ENCODE measurements at regions not wholly inside any gene's neighbourhood (a gene's known extent, or its start where the extent isn't known, plus 50 kb on each side); places are given as distances from the start of the nearest gene placed in this dataset.

DNA sequence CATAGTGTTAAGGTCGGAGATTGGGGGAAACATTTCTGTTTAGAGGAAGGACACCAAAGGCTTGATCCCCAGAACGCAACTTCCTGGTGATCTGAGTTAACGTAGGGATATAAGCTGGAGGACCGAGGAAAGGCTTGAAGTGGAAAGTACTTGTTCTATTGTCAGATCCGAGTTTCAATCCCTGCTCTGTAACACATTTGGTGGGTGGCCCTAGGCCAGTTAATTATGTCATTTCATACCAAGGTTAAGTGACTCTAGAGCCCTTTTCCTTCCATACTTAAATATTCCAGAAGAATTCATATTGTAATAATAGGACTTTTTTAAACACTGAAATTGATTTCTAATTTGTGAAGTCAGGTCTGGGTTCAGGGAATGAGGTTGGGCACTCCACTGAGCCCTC lies 80.9 kb downstream of the RPLP1 start:
- DNase-seq = no peak
- H3K27me3 ChIP-seq (ENCODE audit: insufficient read depth, low read depth) = no peaks in the 10 kb centered on the region
- no peak overlapping the region for H3K4me2 ChIP-seq
- intact Hi-C loops (cut with micrococcal nuclease; ENCODE audit: unreplicated experiment) = no loop called here
- no peaks in the 10 kb centered on the region for H3K36me3 ChIP-seq (ENCODE audit: low read depth)
- POLR2A ChIA-PET (ENCODE audit: unreplicated experiment) = no interaction called here
- no peaks in the 10 kb centered on the region for H3K9me3 ChIP-seq (ENCODE audit: insufficient read depth, low read depth)
- no peak overlapping the region for H2AFZ ChIP-seq
- H3K9me2 ChIP-seq (ENCODE audit: insufficient read depth) = no peaks in the 10 kb centered on the region
- 0 out of 2 replicates have a peak, but pooled peaks cover 7% of the 10 kb centered on the region for H3K4me1 ChIP-seq (replicated peaks; ENCODE audit: insufficient read depth)
- H4K20me1 ChIP-seq (ENCODE audit: insufficient read depth) = no peaks in the 10 kb centered on the region
- no peak overlapping the region for H3K4me3 ChIP-seq
- TF ChIP-seq EZH2 (IDR thresholded peaks at IDR 0.05; ENCODE audit: low read depth) = no peak
- TF ChIP-seq CTCF (conservative IDR thresholded peaks at IDR 0.05) = no peak
- H3K79me2 ChIP-seq (ENCODE audit: low read depth) = no peaks in the 10 kb centered on the region
- CTCF ChIA-PET = no interaction called here
- no TSS peak for BruUV-seq (replicated peaks)
- H3F3A ChIP-seq (ENCODE audit: insufficient read depth, low read depth) = no peaks in the 10 kb centered on the region
- H3K27ac ChIP-seq = no peak overlapping the region

DNA sequence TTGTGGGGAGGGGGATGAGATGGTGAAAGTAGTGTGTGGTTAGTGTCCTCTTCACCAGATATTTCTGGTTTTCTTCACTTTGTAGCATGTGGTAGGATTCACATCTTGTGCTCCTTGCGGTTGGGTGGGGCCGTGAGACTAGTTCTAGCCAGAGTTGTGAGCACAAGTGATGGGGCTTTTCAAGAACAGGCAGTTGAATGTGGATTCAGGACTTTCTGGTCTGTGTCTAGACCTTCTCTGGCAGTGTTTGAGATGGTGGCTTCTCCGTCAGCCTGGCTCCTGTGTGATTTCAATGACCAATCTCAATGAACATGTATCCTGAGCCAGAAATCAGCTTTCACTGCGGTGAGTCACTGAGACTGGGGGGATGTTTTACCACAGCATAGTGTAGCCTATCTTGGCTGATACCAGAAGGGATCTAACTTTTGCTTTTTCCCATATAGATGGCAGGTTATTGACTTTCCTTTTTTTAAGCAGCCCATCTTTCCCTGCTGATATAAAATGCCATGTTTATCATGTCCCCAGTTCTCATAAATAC lies 82.6 kb downstream of the RPLP1 start:
- Histone ChIP-seq H3K27ac (no peak overlapping the region), H2AFZ (no peak overlapping the region; the same call in 1 of the 2 replicates), H3K4me1 (replicated peaks; ENCODE audit: insufficient read depth) (0 out of 2 replicates have a peak, but pooled peaks cover 7% of the 10 kb centered on the region), H3F3A (ENCODE audit: insufficient read depth, low read depth) (no peaks in the 10 kb centered on the region), H3K9me2 (ENCODE audit: insufficient read depth) (no peaks in the 10 kb centered on the region), H3K79me2 (ENCODE audit: low read depth) (no peaks in the 10 kb centered on the region), H3K27me3 (ENCODE audit: insufficient read depth, low read depth) (no peaks in the 10 kb centered on the region), H3K4me3 (no peak overlapping the region), H3K9me3 (ENCODE audit: insufficient read depth, low read depth) (no peaks in the 10 kb centered on the region), H3K4me2 (no peak overlapping the region), H3K36me3 (ENCODE audit: low read depth) (no peaks in the 10 kb centered on the region), H4K20me1 (ENCODE audit: insufficient read depth) (no peaks in the 10 kb centered on the region)
- intact Hi-C loops (cut with micrococcal nuclease; ENCODE audit: unreplicated experiment) = no loop called here
- no peak for TF ChIP-seq CTCF (conservative IDR thresholded peaks at IDR 0.05)
- no peak for TF ChIP-seq EZH2 (IDR thresholded peaks at IDR 0.05; ENCODE audit: low read depth)
- no peak for DNase-seq
- ChIA-PET CTCF (interaction anchor here (0.6 kb wide), 1 partner anchor 419 kb away, joined by 4 read pairs; no protein-coding TSS in a partner anchor), POLR2A (ENCODE audit: unreplicated experiment) (interaction anchor here (0.7 kb wide), 1 partner anchor 13 kb away, joined by 5 read pairs; no protein-coding TSS in a partner anchor)
- no TSS peak for BruUV-seq (replicated peaks)

DNA sequence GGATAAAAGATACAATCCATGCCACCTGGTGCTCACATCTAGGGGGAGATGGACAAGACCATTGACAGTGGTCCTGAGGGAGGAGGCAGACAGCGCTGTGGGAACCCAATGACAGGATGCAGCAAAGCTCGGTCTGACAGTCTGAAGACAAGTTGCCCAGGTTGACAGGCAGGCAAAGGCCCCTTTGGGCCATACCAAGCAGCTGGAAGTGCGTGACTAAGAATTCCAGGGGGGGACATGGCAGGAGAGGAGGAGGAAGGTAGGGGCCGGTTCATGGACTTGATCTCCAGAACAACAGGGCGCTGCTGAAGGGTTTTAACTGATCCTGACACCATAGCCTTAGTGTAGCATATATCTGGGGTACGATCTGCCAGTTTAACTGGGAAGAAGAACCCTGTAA lies 83.4 kb downstream of the RPLP1 start:
- Histone ChIP-seq H3F3A (ENCODE audit: insufficient read depth, low read depth) (no peaks in the 10 kb centered on the region), H3K27me3 (ENCODE audit: insufficient read depth, low read depth) (no peaks in the 10 kb centered on the region), H2AFZ (no peak overlapping the region), H3K36me3 (ENCODE audit: low read depth) (no peaks in the 10 kb centered on the region), H3K9me3 (ENCODE audit: insufficient read depth, low read depth) (no peaks in the 10 kb centered on the region), H3K4me3 (no peak overlapping the region), H3K27ac (no peak overlapping the region), H3K79me2 (ENCODE audit: low read depth) (no peaks in the 10 kb centered on the region), H4K20me1 (ENCODE audit: insufficient read depth) (no peaks in the 10 kb centered on the region), H3K9me2 (ENCODE audit: insufficient read depth) (no peaks in the 10 kb centered on the region), H3K4me2 (no peak overlapping the region), H3K4me1 (replicated peaks; ENCODE audit: insufficient read depth) (0 out of 2 replicates have a peak, but pooled peaks cover 7% of the 10 kb centered on the region)
- intact Hi-C loops (cut with micrococcal nuclease; ENCODE audit: unreplicated experiment) = no loop called here
- BruUV-seq (replicated peaks) = no TSS peak
- ChIA-PET POLR2A (ENCODE audit: unreplicated experiment) (no interaction called here), CTCF (no interaction called here)
- DNase-seq = no peak
- TF ChIP-seq EZH2 (IDR thresholded peaks at IDR 0.05; ENCODE audit: low read depth) (no peak), CTCF (conservative IDR thresholded peaks at IDR 0.05) (no peak)

All from PC-9 (cell line).